WI38 (cell line): ENCODE measurements at regions not wholly inside any gene's neighbourhood (a gene's known extent, or its start where the extent isn't known, plus 50 kb on each side); places are given as distances from the start of the nearest gene placed in this dataset.
"Not testable (repeated sequence)": the region's sequence is repeated elsewhere in the genome, so short reads cannot be mapped to it uniquely, and the experiment has no call there.

Experiments used
- H3K4me3 ChIP-seq: 2 replicates; pipeline ENCODE4 v1.5.1; 2011; ENCODE audit warnings: low read depth, mild to moderate bottlenecking, control low read depth, low read length
- TF ChIP-seq, protein P1 (sequence below): IDR thresholded peaks from 2 replicates; pipeline ENCODE4 v1.5.1; 2012; ENCODE audit warnings: low read depth, mild to moderate bottlenecking, control low read depth, low read length

- TF ChIP-seq, protein P1, sequence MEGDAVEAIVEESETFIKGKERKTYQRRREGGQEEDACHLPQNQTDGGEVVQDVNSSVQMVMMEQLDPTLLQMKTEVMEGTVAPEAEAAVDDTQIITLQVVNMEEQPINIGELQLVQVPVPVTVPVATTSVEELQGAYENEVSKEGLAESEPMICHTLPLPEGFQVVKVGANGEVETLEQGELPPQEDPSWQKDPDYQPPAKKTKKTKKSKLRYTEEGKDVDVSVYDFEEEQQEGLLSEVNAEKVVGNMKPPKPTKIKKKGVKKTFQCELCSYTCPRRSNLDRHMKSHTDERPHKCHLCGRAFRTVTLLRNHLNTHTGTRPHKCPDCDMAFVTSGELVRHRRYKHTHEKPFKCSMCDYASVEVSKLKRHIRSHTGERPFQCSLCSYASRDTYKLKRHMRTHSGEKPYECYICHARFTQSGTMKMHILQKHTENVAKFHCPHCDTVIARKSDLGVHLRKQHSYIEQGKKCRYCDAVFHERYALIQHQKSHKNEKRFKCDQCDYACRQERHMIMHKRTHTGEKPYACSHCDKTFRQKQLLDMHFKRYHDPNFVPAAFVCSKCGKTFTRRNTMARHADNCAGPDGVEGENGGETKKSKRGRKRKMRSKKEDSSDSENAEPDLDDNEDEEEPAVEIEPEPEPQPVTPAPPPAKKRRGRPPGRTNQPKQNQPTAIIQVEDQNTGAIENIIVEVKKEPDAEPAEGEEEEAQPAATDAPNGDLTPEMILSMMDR = no peak
- no peak overlapping the region for H3K4me3 ChIP-seq
These were observed 210.6 kb downstream of the UQCRFS1 start for GRCh38 chr19:29002336-29002735.

GRCh38 chr19:29001597-29002245 is 211.2 kb downstream of the UQCRFS1 start:
- no peak overlapping the region for H3K4me3 ChIP-seq
- TF ChIP-seq, protein P1 = no peak

- no peak overlapping the region for H3K4me3 ChIP-seq
- TF ChIP-seq, protein P1 = no peak
These were observed 211.8 kb downstream of the UQCRFS1 start for GRCh38 chr19:29001141-29001581.

DNA sequence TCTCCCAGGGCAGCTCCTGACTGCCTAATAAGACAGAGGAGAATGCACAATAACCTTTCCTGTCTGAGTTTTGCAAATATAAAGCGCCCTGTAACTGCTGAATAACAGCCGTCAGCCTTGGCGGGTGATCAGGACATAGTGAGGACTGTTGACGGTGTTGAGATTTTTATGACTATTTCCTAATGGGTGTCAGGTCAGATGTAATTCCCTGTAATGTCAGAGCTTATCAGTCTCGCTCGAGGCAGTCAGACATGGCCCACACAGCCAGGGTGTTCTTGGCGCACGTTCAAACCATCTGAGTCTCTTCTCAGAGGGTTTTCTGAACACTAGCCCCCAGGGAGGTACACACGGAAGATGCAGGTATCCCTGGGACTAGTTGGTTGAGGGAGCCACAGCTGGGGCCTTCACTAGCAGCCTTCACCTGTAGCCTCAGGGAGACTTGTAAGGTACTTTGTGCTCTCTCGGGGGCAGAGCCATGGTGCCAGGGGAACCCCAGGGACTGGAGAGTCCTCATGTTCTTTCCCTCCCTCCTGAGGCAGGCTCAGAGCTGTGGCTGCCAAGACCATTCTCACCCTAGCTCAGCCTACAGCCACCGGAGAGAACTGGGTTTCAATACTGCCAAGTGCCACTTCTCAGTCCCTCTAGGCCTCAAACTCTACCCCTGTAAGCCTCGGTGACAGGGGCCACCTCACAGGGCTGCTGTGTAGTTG is 213.1 kb downstream of the UQCRFS1 start:
- H3K4me3 ChIP-seq = no peak overlapping the region

DNA sequence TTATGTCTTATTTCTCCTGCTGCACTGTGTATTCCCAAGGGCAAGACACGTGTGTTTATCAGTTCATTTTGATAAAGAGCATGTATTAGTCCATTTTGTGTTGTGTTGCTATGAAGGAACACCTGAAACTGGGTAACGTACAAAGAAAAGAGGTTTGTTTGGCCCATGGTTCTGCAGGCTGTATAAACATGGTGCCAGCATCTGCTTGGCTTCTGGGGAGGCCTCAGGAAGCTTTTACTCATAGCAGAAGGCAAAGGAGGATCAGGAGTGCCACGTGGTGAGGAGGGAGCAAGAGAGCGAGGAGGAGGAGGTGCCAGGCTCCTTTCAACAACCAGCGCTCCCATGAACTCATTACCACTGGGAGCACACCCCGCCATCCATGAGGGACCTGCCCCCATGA is 214.0 kb downstream of the UQCRFS1 start:
- H3K4me3 ChIP-seq = no peak overlapping the region
- TF ChIP-seq, protein P1 = no peak

More for the DNA sequence above, 213.1 kb downstream of the UQCRFS1 start:
- TF ChIP-seq, protein P1 = no peak

DNA sequence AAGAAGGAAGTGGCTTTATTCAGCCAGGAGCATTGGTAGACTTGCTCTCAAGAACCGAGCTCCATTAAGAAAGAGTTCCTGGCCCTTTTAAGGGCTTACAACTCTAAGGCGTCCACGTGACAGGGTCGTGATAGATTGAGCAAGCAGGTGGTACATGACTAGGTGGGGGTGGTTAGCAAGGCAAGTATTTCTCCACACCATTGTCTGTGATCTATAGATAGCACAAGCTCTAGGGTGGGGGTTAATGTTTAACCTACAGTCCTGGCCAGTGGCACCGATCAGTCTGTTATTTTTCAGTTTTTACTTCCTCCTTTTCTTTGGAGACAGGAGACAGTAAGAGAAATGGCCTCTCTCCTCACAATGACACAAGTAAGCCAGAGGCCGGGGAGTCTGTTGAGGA is 215.1 kb downstream of the UQCRFS1 start:
- not testable (repeated sequence) for H3K4me3 ChIP-seq

DNA sequence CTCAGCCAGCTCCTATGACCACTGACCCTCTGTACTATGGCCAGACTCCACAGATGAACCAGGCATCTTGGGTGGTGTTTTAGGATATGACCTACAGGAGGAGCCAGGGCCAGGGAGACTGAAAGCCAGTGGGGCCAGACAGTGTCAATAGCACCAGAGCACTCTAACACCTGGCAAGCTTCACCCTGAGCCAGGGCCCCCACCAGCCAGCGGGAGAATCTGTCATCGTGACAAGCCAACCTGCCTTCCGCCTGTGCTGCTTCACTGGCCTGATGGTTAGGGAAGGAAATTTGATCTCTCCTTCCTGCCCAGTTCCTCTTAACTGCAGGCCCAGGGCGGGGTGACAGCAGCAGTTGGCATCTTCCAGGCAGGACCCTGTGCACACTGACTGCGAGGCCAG is 222.4 kb downstream of the UQCRFS1 start:
- TF ChIP-seq, protein P1 = no peak
- H3K4me3 ChIP-seq = no peak overlapping the region
